ENCODE measurements at regions not wholly inside any gene's neighbourhood (a gene's known extent, or its start where the extent isn't known, plus 50 kb on each side); places are given as distances from the start of the nearest gene placed in this dataset.

- no peak overlapping the region for H3K27ac ChIP-seq (ENCODE audit: extremely low read depth, low read depth, low read length)
- H3K36me3 ChIP-seq (ENCODE audit: control insufficient read depth in 2 of 2, insufficient read depth in 1 of 2, low read length in 2 of 2), result no peaks in the 10 kb centered on the region
- no peak overlapping the region for H3K4me3 ChIP-seq (ENCODE audit: low read depth, low read length)
- CTCF ChIA-PET, result interaction anchor here (1.0 kb wide), 1 partner anchor 185 kb away, joined by 3 read pairs; no protein-coding TSS in a partner anchor
- POLR2A ChIA-PET, result no interaction called here
- H3K9me3 ChIP-seq (ENCODE audit: control insufficient read depth, insufficient read depth, low read depth, low read length), result no peaks in the 10 kb centered on the region
- H3K4me1 ChIP-seq (ENCODE audit: control insufficient read depth, insufficient read depth, low read length), result no peaks in the 10 kb centered on the region
- TF ChIP-seq BCL6B (tag by site-specific recombination; IDR thresholded peaks at IDR 0.05), result no peak
- no peak for TF ChIP-seq HIC1 (tag by site-specific recombination; IDR thresholded peaks at IDR 0.05)
- TF ChIP-seq ZNF10 (tag by site-specific recombination; IDR thresholded peaks at IDR 0.05), result no peak
- no peak for TF ChIP-seq ZNF600 (tag by site-specific recombination; IDR thresholded peaks at IDR 0.05)
- no peak for TF ChIP-seq ZNF585B (tag by site-specific recombination; IDR thresholded peaks at IDR 0.05)
- TF ChIP-seq ZNF19 (tag by site-specific recombination; IDR thresholded peaks at IDR 0.05; ENCODE audit: low read depth), result no peak
- no peak for TF ChIP-seq ZSCAN23 (tag by site-specific recombination; IDR thresholded peaks at IDR 0.05)
- TF ChIP-seq ZNF248 (tag by site-specific recombination; IDR thresholded peaks at IDR 0.05), result no peak
- TF ChIP-seq TSHZ1 (tag by site-specific recombination; IDR thresholded peaks at IDR 0.05; ENCODE audit: borderline replicate concordance), result no peak
- TF ChIP-seq ZNF214 (tag by site-specific recombination; IDR thresholded peaks at IDR 0.05; ENCODE audit: borderline replicate concordance), result no peak
- TF ChIP-seq ZNF274 (IDR thresholded peaks at IDR 0.05; ENCODE audit: low read length), result no peak
- TF ChIP-seq ZNF274 (tag by site-specific recombination; IDR thresholded peaks at IDR 0.05; ENCODE audit: borderline replicate concordance), result no peak
- no peak for TF ChIP-seq GFI1B (tag by site-specific recombination; IDR thresholded peaks at IDR 0.05)
- TF ChIP-seq ZNF610 (tag by site-specific recombination; IDR thresholded peaks at IDR 0.05; ENCODE audit: borderline replicate concordance), result no peak
- no peak for TF ChIP-seq OVOL3 (tag by site-specific recombination; IDR thresholded peaks at IDR 0.05)
- TF ChIP-seq KLF1 (tag by site-specific recombination; IDR thresholded peaks at IDR 0.05), result no peak
- no peak for TF ChIP-seq IKZF3 (tag by site-specific recombination; IDR thresholded peaks at IDR 0.05)
- TF ChIP-seq KLF16 (tag by site-specific recombination; IDR thresholded peaks at IDR 0.05), result no peak
- TF ChIP-seq ZNF280C (tag by site-specific recombination; IDR thresholded peaks at IDR 0.05), result no peak
- TF ChIP-seq PRDM4 (tag by site-specific recombination; IDR thresholded peaks at IDR 0.05), result no peak
- no peak for TF ChIP-seq MYNN (tag by site-specific recombination; IDR thresholded peaks at IDR 0.05; ENCODE audit: borderline replicate concordance)
Measured at GRCh38 chr14:82886670-82887069, 1353.0 kb upstream of the SEL1L start.
